ENCODE measurements at regions not wholly inside any gene's neighbourhood (a gene's known extent, or its start where the extent isn't known, plus 50 kb on each side); places are given as distances from the start of the nearest gene placed in this dataset.

GRCh38 chr7:121449329-121449728, 53.2 kb upstream of the FAM3C start:
- no peak for DNase-seq (ENCODE audit: low read depth)

GRCh38 chr7:121448429-121448828, 52.3 kb upstream of the FAM3C start:
- no peak for DNase-seq (ENCODE audit: low read depth)

GRCh38 chr7:121447911-121448300, 51.8 kb upstream of the FAM3C start:
- DNase-seq (ENCODE audit: low read depth), result no peak

GRCh38 chr7:121447243-121447910, 51.3 kb upstream of the FAM3C start:
- no peak for DNase-seq (ENCODE audit: low read depth)

- DNase-seq (ENCODE audit: low read depth), result no peak
These were observed 50.4 kb upstream of the FAM3C start for GRCh38 chr7:121446526-121446925.

Data from stimulated activated CD8-positive, alpha-beta memory T cell treated with anti-CD3 and anti-CD28 coated beads, Interleukin-12 subunit alpha, Interleukin-12 subunit beta, amount 100 ng/mL, for 1 hour (primary cell).